B cell (primary cell): ENCODE measurements at regions not wholly inside any gene's neighbourhood (a gene's known extent, or its start where the extent isn't known, plus 50 kb on each side); places are given as distances from the start of the nearest gene placed in this dataset.

Experiments
- CTCF ChIP-seq: fragments of 200-600 bp; IDR thresholded peaks from one replicate; pipeline ENCODE4 v1.8.0; 2022; ENCODE audit warnings: antibody characterized with exemption, mild to moderate bottlenecking
- EZH2 ChIP-seq: IDR thresholded peaks from 2 replicates; pipeline ENCODE4 v1.6.1; 2012; ENCODE audit warnings: borderline replicate concordance, low read depth, mild to moderate bottlenecking, moderate library complexity, low read length; ENCODE audit not compliant: insufficient read depth, poor library complexity, severe bottlenecking

- TF ChIP-seq EZH2 (no peak), CTCF (no peak)
Observed at GRCh38 chr3:146680617-146681016, 75.5 kb upstream of the PLSCR5 start.
